ENCODE measurements at regions not wholly inside any gene's neighbourhood (a gene's known extent, or its start where the extent isn't known, plus 50 kb on each side); places are given as distances from the start of the nearest gene placed in this dataset.
"Not testable (repeated sequence)": the region's sequence is repeated elsewhere in the genome, so short reads cannot be mapped to it uniquely, and the experiment has no call there.

DNA sequence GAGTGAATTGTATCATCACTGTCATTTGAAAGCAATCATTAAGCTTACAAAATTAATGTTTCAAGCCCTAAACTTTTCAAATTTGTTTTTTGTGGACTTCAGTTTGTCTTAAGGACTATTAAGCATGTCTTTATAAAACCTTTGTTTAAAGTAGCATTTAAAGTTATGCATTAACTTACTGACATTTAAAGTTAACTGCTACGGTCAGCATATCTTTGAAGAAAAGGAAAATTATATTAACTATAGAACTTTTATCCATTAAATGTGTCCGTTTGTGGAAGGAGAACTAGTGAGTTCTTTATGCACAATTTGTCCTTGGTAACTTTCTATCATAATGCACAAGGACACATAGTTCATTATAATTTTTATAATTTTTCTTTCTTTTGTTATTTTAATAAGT, 103.4 kb downstream of the FANCF start:
- H3K4me1 Mint-ChIP-seq, result no peaks in the 10 kb centered on the region
- ChIA-PET POLR2A (no interaction called here), CTCF (no interaction called here)
- no peak overlapping the region for H3K27ac Mint-ChIP-seq
- H3K27me3 Mint-ChIP-seq, result no peaks in the 10 kb centered on the region
- DNase-seq, result no peak
- no peaks in the 10 kb centered on the region for H3K36me3 Mint-ChIP-seq (ENCODE audit: low read depth)
- no peak overlapping the region for H3K4me3 Mint-ChIP-seq
- no peaks in the 10 kb centered on the region for H3K9me3 Mint-ChIP-seq

GRCh38 chr11:22521226-22521625, 104.4 kb downstream of the FANCF start:
- CTCF ChIA-PET, result no interaction called here

DNA sequence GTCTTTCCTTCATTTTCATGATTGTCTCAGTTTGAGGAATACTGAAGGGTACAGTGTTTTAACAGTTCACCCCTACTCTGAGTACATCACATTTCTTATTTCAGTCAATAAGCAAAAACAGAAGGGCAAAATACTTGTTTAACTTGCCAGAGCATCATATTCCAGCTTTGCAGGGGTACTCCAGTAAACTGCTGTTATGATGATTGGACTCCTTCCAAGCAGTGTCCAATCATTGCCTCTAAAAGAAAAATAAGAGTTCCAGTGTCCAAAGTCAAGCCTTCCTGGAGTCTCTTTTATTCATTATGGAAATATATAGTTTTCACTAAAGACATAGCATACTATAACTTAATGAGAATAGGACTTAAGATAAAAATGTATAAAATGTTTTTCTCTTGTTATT, 105.1 kb downstream of the FANCF start:
- Mint-ChIP-seq H3K36me3 (ENCODE audit: low read depth) (no peaks in the 10 kb centered on the region), H3K9me3 (no peaks in the 10 kb centered on the region), H3K27ac (no peak overlapping the region), H3K4me1 (no peaks in the 10 kb centered on the region), H3K27me3 (no peaks in the 10 kb centered on the region), H3K4me3 (no peak overlapping the region)
- CTCF ChIA-PET, result no interaction called here
- DNase-seq, result no peak
- POLR2A ChIA-PET, result no interaction called here

More at GRCh38 chr11:22521226-22521625, 104.4 kb downstream of the FANCF start:
- H3K9me3 Mint-ChIP-seq, result no peaks in the 10 kb centered on the region
- no peaks in the 10 kb centered on the region for H3K36me3 Mint-ChIP-seq (ENCODE audit: low read depth)
- no peak overlapping the region for H3K27ac Mint-ChIP-seq
- DNase-seq, result no peak
- POLR2A ChIA-PET, result no interaction called here
- H3K4me1 Mint-ChIP-seq, result no peaks in the 10 kb centered on the region
- H3K4me3 Mint-ChIP-seq, result no peak overlapping the region
- no peaks in the 10 kb centered on the region for H3K27me3 Mint-ChIP-seq

GRCh38 chr11:22518344-22518743, 107.3 kb downstream of the FANCF start:
- H3K4me3 Mint-ChIP-seq; H3K4me1 Mint-ChIP-seq; H3K9me3 Mint-ChIP-seq; POLR2A ChIA-PET; CTCF ChIA-PET; DNase-seq; H3K27ac Mint-ChIP-seq; H3K27me3 Mint-ChIP-seq; H3K36me3 Mint-ChIP-seq (ENCODE audit: low read depth): not testable (repeated sequence)

DNA sequence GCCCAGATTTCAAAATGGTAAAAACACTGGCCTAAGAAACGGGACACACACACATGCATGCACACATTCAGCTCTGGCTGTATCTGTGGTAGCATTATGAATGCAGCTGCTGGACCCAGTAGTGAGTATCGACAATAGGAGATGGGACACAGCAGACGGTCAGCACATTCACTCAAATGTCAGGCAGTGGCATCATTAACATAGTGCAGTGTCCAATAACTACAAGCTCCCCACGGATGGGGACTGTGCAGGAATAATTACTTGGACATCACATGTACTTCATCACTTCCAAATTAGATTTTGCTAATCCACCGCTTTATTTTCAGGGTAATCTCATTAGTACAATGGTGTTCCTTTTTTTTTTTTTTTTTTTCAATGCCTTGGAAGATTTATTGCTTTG, 109.5 kb downstream of the FANCF start:
- CTCF ChIA-PET, result no interaction called here
- POLR2A ChIA-PET, result no interaction called here
- no peak overlapping the region for H3K4me3 Mint-ChIP-seq
- no peak overlapping the region for H3K27ac Mint-ChIP-seq
- H3K4me1 Mint-ChIP-seq, result no peaks in the 10 kb centered on the region
- H3K36me3 Mint-ChIP-seq (ENCODE audit: low read depth), result no peaks in the 10 kb centered on the region
- no peak for DNase-seq
- H3K27me3 Mint-ChIP-seq, result no peaks in the 10 kb centered on the region
- H3K9me3 Mint-ChIP-seq, result no peaks in the 10 kb centered on the region

DNA sequence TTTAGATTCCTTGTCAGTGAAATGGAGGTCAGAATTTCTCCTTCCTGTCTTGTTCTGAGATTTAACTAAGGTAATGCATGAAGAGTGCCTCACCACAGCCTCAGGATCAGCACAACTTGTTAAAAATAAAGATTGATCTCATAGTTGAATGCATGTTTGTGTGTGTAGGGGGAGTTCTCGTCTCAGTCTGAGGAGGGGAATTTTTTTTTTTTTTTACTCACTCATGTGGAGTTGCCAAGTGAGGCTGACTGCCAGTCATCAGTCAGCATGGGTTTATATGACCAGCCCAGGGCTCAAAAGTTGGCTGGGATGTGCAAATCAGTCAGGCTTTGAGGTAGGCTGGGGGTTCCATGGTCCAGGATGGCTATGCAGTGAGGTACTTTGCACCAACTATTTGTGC, 113.2 kb downstream of the FANCF start:
- no peak for DNase-seq
- ChIA-PET POLR2A (no interaction called here), CTCF (no interaction called here)
- Mint-ChIP-seq H3K27me3 (no peaks in the 10 kb centered on the region), H3K4me3 (no peak overlapping the region), H3K36me3 (ENCODE audit: low read depth) (no peaks in the 10 kb centered on the region), H3K9me3 (no peaks in the 10 kb centered on the region), H3K4me1 (no peaks in the 10 kb centered on the region), H3K27ac (no peak overlapping the region)

GRCh38 chr11:22510741-22511140, 114.9 kb downstream of the FANCF start:
- ChIA-PET POLR2A (no interaction called here), CTCF (no interaction called here)
- no peaks in the 10 kb centered on the region for H3K4me1 Mint-ChIP-seq
- H3K4me3 Mint-ChIP-seq, result no peak overlapping the region
- no peak overlapping the region for H3K27ac Mint-ChIP-seq
- no peaks in the 10 kb centered on the region for H3K9me3 Mint-ChIP-seq
- no peak for DNase-seq
- H3K36me3 Mint-ChIP-seq (ENCODE audit: low read depth), result no peaks in the 10 kb centered on the region
- no peaks in the 10 kb centered on the region for H3K27me3 Mint-ChIP-seq

DNA sequence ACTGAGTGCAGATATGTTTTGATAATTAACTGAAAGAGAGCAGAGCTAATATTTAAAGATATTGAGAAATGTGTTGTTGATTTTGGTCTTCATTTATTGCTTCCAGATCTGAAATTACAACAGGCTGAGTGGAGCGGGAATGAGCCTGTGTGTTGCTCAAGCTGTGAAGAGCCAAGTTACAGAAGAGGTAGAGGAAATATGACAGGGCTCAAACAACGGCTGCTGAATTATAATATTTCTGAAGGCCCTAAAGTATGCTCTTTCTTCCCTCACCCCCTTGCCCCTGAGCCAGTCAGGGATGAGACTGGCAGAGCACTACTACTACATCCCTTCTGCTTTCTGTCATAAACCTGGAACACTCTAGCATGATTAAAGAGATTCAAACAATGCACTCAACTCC, 115.6 kb downstream of the FANCF start:
- DNase-seq, result no peak
- Mint-ChIP-seq H3K9me3 (no peaks in the 10 kb centered on the region), H3K36me3 (ENCODE audit: low read depth) (no peaks in the 10 kb centered on the region), H3K4me1 (no peaks in the 10 kb centered on the region), H3K27ac (no peak overlapping the region), H3K27me3 (no peaks in the 10 kb centered on the region), H3K4me3 (no peak overlapping the region)
- ChIA-PET POLR2A (no interaction called here), CTCF (no interaction called here)

DNA sequence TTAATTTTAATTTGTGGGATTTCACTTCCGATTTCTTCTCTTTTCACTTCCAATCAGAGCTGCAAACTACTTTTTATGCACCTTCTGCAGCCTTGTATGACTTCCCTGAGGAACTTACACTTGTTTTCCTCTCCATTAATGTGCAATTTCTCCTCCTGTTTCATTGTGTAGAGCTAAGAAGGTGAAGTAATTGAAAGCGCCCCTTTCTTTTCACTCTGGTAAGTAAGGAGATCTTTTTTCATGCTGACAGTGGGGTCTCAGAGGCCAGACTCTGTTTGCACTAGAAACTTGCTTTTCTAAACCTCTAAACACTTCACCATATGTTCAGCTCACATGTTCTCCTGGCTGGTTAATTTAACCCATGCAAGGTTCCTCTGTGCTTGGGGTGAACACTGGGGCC, 117.0 kb downstream of the FANCF start:
- Mint-ChIP-seq H3K4me3 (no peak overlapping the region), H3K4me1 (no peaks in the 10 kb centered on the region), H3K36me3 (ENCODE audit: low read depth) (no peaks in the 10 kb centered on the region), H3K27me3 (no peaks in the 10 kb centered on the region), H3K27ac (no peak overlapping the region), H3K9me3 (no peaks in the 10 kb centered on the region)
- CTCF ChIA-PET, result no interaction called here
- POLR2A ChIA-PET, result no interaction called here
- DNase-seq, result no peak

- Mint-ChIP-seq H3K27me3 (no peaks in the 10 kb centered on the region), H3K27ac (no peak overlapping the region), H3K4me1 (no peaks in the 10 kb centered on the region), H3K36me3 (ENCODE audit: low read depth) (no peaks in the 10 kb centered on the region), H3K4me3 (no peak overlapping the region), H3K9me3 (no peaks in the 10 kb centered on the region)
- ChIA-PET POLR2A (no interaction called here), CTCF (no interaction called here)
- no peak for DNase-seq
Measured at GRCh38 chr11:22497474-22497873, 128.1 kb downstream of the FANCF start.

- peaks cover 4% of the 10 kb centered on the region for H3K27me3 Mint-ChIP-seq
- POLR2A ChIA-PET, result no interaction called here
Measured at GRCh38 chr11:22491555-22492225, 133.9 kb downstream of the FANCF start.

DNA sequence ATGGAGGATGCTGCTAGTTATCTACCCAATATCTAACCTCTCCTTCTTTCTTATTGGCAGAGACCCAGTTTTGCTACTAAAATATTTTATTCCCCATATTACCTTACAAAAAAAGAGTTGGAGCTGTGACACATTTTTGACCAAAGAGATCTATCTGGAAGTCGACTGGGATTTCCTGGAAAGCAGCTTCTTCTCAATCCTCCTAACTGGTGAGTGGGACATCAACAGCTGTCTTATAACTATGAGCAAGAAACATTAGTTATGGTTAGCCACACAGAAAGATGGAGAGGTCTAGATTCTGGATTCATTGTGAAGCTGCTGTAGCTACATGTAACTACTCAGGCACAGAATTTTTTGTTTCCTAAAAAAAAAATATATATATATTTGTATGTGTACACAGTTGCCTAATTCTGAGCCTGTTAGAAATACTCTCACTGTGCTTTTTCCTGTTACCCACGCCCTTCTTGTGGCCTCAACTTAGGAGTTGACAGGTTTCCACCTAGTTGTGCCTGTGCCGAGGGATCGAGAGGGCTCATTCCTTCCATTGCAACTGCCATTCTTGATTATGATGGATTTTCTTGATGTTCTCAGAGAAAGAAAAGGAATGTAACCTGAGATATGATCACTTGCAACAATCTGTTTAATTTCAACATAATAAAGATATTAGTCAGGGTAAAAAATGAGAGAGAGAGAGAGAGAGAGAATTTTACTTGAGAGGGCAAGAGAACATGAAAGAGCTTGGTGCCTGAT, 142.0 kb downstream of the SLC17A6 start:
- Mint-ChIP-seq H3K36me3 (ENCODE audit: low read depth) (no peaks in the 10 kb centered on the region), H3K4me1 (no peaks in the 10 kb centered on the region), H3K27ac (no peak overlapping the region), H3K9me3 (no peaks in the 10 kb centered on the region), H3K4me3 (no peak overlapping the region), H3K27me3 (no peaks in the 10 kb centered on the region)
- ChIA-PET POLR2A (no interaction called here), CTCF (no interaction called here)
- DNase-seq, result no peak

More at GRCh38 chr11:22491555-22492225, 133.9 kb downstream of the FANCF start:
- no peak overlapping the region for H3K27ac Mint-ChIP-seq
- no peaks in the 10 kb centered on the region for H3K9me3 Mint-ChIP-seq
- H3K36me3 Mint-ChIP-seq (ENCODE audit: low read depth), result no peaks in the 10 kb centered on the region
- CTCF ChIA-PET, result no interaction called here
- no peak for DNase-seq
- H3K4me1 Mint-ChIP-seq, result no peaks in the 10 kb centered on the region
- H3K4me3 Mint-ChIP-seq, result no peak overlapping the region

DNA sequence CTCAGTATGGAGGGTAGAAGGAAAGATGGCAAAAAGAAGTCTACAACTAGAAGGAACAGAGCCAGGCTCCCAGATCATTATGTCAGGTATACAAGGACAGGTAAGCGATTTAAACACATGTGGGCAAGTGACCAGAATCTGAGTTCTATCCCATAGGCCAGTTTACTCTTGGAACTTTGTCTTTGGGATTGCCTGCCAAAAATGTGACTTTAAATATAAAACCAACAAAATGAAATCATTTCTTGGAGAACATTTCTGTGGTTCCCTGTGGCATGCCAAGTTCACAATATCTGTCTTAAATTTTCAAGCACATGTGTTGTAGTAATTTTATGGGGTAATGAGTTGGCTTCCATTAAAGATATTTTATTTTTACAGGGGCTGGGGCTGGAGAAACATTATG, 141.0 kb downstream of the SLC17A6 start:
- no peaks in the 10 kb centered on the region for H3K4me1 Mint-ChIP-seq
- ChIA-PET CTCF (no interaction called here), POLR2A (no interaction called here)

GRCh38 chr11:22478169-22478568, 140.0 kb downstream of the SLC17A6 start:
- no peak for DNase-seq
- Mint-ChIP-seq H3K9me3 (no peaks in the 10 kb centered on the region), H3K36me3 (ENCODE audit: low read depth) (no peaks in the 10 kb centered on the region), H3K27me3 (no peaks in the 10 kb centered on the region), H3K4me1 (no peaks in the 10 kb centered on the region), H3K4me3 (no peak overlapping the region), H3K27ac (no peak overlapping the region)
- ChIA-PET POLR2A (no interaction called here), CTCF (no interaction called here)

More for the DNA sequence above, 141.0 kb downstream of the SLC17A6 start:
- no peak overlapping the region for H3K4me3 Mint-ChIP-seq
- no peak for DNase-seq
- H3K27me3 Mint-ChIP-seq, result no peaks in the 10 kb centered on the region
- H3K9me3 Mint-ChIP-seq, result no peaks in the 10 kb centered on the region
- H3K27ac Mint-ChIP-seq, result no peak overlapping the region
- no peaks in the 10 kb centered on the region for H3K36me3 Mint-ChIP-seq (ENCODE audit: low read depth)

Measured in activated CD4-positive, alpha-beta T cell treated with anti-CD3 and anti-CD28 coated beads, Interleukin-2, amount 10 ng/mL, durations not matched to agents 7 days and 5 days (primary cell).